Hepatocyte (in vitro differentiated cells): ENCODE measurements at regions not wholly inside any gene's neighbourhood (a gene's known extent, or its start where the extent isn't known, plus 50 kb on each side); places are given as distances from the start of the nearest gene placed in this dataset.
"Not testable (repeated sequence)": the region's sequence is repeated elsewhere in the genome, so short reads cannot be mapped to it uniquely, and the experiment has no call there.

Source experiments
- DNase-seq: peaks from one replicate; pipeline ENCODE4 v3.0.0-alpha.2; 2016; ENCODE audit warnings: low spot score
- H2AFZ ChIP-seq: fragments of 200-600 bp; sonication (generic); 2 replicates; pipeline ENCODE4 v1.6.0; 2016; ENCODE audit warnings: antibody characterized with exemption, mild to moderate bottlenecking
- H3K27ac ChIP-seq: fragments of 200-600 bp; sonication (generic); 2 replicates; pipeline ENCODE4 v1.5.1; 2016; ENCODE audit warnings: mild to moderate bottlenecking
- H3K27me3 ChIP-seq: fragments of 200-600 bp; sonication (generic); 2 replicates; pipeline ENCODE4 v1.6.1; 2016
- H3K36me3 ChIP-seq: fragments of 200-600 bp; sonication (generic); replicated peaks from 2 replicates; pipeline ENCODE4 v1.5.1; 2016; ENCODE audit warnings: low read depth; ENCODE audit not compliant: insufficient read depth
- H3K4me1 ChIP-seq: fragments of 200-600 bp; sonication (generic); 2 replicates; pipeline ENCODE4 v1.5.1; 2016; ENCODE audit warnings: mild to moderate bottlenecking, moderate library complexity; ENCODE audit not compliant: insufficient read depth
- H3K4me2 ChIP-seq: fragments of 200-600 bp; sonication (generic); 2 replicates; pipeline ENCODE4 v1.6.0; 2016
- H3K4me3 ChIP-seq: fragments of 200-600 bp; sonication (generic); 2 replicates; pipeline ENCODE4 v1.5.1; 2016; ENCODE audit warnings: mild to moderate bottlenecking
- H3K79me2 ChIP-seq: fragments of 200-600 bp; sonication (generic); 2 replicates; pipeline ENCODE4 v1.6.0; 2017; ENCODE audit warnings: mild to moderate bottlenecking
- H3K9me2 ChIP-seq: fragments of 200-600 bp; sonication (generic); replicated peaks from 2 replicates; pipeline ENCODE4 v1.6.0; 2017; ENCODE audit warnings: mild to moderate bottlenecking; ENCODE audit not compliant: insufficient read depth
- H3K9me3 ChIP-seq: fragments of 200-600 bp; sonication (generic); 2 replicates; pipeline ENCODE4 v1.5.1; 2016; ENCODE audit warnings: low read depth, mild to moderate bottlenecking
- H4K20me1 ChIP-seq: fragments of 200-600 bp; sonication (generic); 2 replicates; pipeline ENCODE4 v1.6.0; 2016; ENCODE audit warnings: mild to moderate bottlenecking; ENCODE audit not compliant: insufficient read depth, poor library complexity, severe bottlenecking
- CTCF ChIP-seq: fragments of 200-600 bp; sonication (generic); IDR thresholded peaks from 2 replicates; pipeline ENCODE4 v1.5.1; 2016; ENCODE audit warnings: antibody characterized with exemption, mild to moderate bottlenecking; ENCODE audit not compliant: poor library complexity
- EZH2 ChIP-seq: fragments of 200-600 bp; sonication (generic); IDR thresholded peaks from 2 replicates; pipeline ENCODE4 v1.6.1; 2016; ENCODE audit warnings: antibody characterized with exemption, mild to moderate bottlenecking, borderline replicate concordance
- EZH2phosphoT487 ChIP-seq: fragments of 200-600 bp; sonication (generic); IDR thresholded peaks from one replicate; pipeline ENCODE4 v1.6.1; 2018; ENCODE audit warnings: antibody characterized with exemption, mild to moderate bottlenecking, low read depth, moderate library complexity; ENCODE audit not compliant: unreplicated experiment, severe bottlenecking
- WGBS: methylation state at CpG from one replicate; pipeline ENCODE4 v1.1.6; 2016; ENCODE audit warnings: low lambda C conversion rate; ENCODE audit errors: missing lambda C conversion rate; 5-methylcytosine and 5-hydroxymethylcytosine counted together

DNA sequence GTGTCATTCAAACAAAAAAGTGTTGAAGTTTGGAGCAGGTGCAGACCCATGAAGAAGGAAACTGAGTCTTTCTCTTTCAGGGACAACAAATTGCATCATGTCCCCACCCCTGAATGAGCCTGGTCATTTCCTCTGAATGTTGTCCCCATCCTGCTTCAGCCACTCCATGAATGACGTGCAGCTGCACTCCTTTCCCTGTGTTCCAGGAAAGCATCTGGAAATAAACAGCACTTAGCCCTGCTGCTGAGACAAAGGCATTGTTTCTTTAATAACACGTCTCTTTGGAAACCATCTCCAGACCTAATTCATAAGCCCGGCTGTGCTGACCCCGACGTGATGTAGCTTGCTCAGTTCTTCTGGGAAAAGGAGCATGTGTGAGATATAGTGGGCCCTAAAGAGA, 682.3 kb downstream of the BRINP1 start:
- H3K27me3 ChIP-seq = no peaks in the 10 kb centered on the region
- H3K4me2 ChIP-seq = no peak overlapping the region
- no peak for DNase-seq
- no peaks in the 10 kb centered on the region for H3K79me2 ChIP-seq
- H4K20me1 ChIP-seq = no peaks in the 10 kb centered on the region
- H3K4me1 ChIP-seq = no peaks in the 10 kb centered on the region
- WGBS = 52% methylated on average over 5 of the region's 5 CpGs
- H3K4me3 ChIP-seq = no peak overlapping the region
- no peaks in the 10 kb centered on the region for H3K9me3 ChIP-seq
- H3K27ac ChIP-seq = no peak overlapping the region
- no peak for TF ChIP-seq EZH2phosphoT487
- no peak for TF ChIP-seq CTCF
- no peak for TF ChIP-seq EZH2
- no peaks in the 10 kb centered on the region for H3K9me2 ChIP-seq
- no peaks in the 10 kb centered on the region for H3K36me3 ChIP-seq
- no peak overlapping the region for H2AFZ ChIP-seq

- H3K36me3 ChIP-seq = no peaks in the 10 kb centered on the region
- H4K20me1 ChIP-seq = no peaks in the 10 kb centered on the region
- H3K27me3 ChIP-seq = no peaks in the 10 kb centered on the region
- H3K9me2 ChIP-seq = no peaks in the 10 kb centered on the region
- WGBS = 67% methylated on average over 1 of the region's 1 CpG
- no peaks in the 10 kb centered on the region for H3K79me2 ChIP-seq
- no peak overlapping the region for H3K4me3 ChIP-seq
- H3K9me3 ChIP-seq = no peaks in the 10 kb centered on the region
- no peak overlapping the region for H3K27ac ChIP-seq
- no peaks in the 10 kb centered on the region for H3K4me1 ChIP-seq
- no peak overlapping the region for H3K4me2 ChIP-seq
- H2AFZ ChIP-seq = no peak overlapping the region
- peak; percentile 5 for DNase-seq
- TF ChIP-seq EZH2 (no peak), CTCF (no peak), EZH2phosphoT487 (no peak)
Observed at GRCh38 chr9:118689280-118689679, 680.0 kb downstream of the BRINP1 start.

GRCh38 chr9:118692613-118693012, 676.6 kb downstream of the BRINP1 start:
- H3K79me2 ChIP-seq = no peaks in the 10 kb centered on the region
- no peaks in the 10 kb centered on the region for H3K36me3 ChIP-seq
- H4K20me1 ChIP-seq = no peaks in the 10 kb centered on the region
- no peak overlapping the region for H3K4me2 ChIP-seq
- no peaks in the 10 kb centered on the region for H3K9me2 ChIP-seq
- H3K4me3 ChIP-seq = no peak overlapping the region
- no peak overlapping the region for H3K27ac ChIP-seq
- H2AFZ ChIP-seq = no peak overlapping the region
- TF ChIP-seq EZH2phosphoT487 = no peak
- no peak for TF ChIP-seq EZH2
- TF ChIP-seq CTCF = no peak
- no peak for DNase-seq
- H3K9me3 ChIP-seq = no peaks in the 10 kb centered on the region
- H3K4me1 ChIP-seq = no peaks in the 10 kb centered on the region
- WGBS = 70% methylated on average over 3 of the region's 3 CpGs
- no peaks in the 10 kb centered on the region for H3K27me3 ChIP-seq

GRCh38 chr9:118693645-118694044, 675.6 kb downstream of the BRINP1 start:
- no peaks in the 10 kb centered on the region for H3K27me3 ChIP-seq
- TF ChIP-seq EZH2 (no peak), CTCF (no peak), EZH2phosphoT487 (no peak)

GRCh38 chr9:118695249-118695648, 674.0 kb downstream of the BRINP1 start:
- H3K27ac ChIP-seq, H3K9me3 ChIP-seq, DNase-seq, H3K79me2 ChIP-seq, H3K27me3 ChIP-seq, H3K4me1 ChIP-seq, H3K36me3 ChIP-seq, H3K9me2 ChIP-seq, H3K4me3 ChIP-seq, H3K4me2 ChIP-seq, H2AFZ ChIP-seq, H4K20me1 ChIP-seq: not testable (repeated sequence)
- WGBS = 94% methylated on average over 23 of the region's 23 CpGs

More at GRCh38 chr9:118693645-118694044, 675.6 kb downstream of the BRINP1 start:
- Histone ChIP-seq H3K27ac (no peak overlapping the region), H3K9me2 (no peaks in the 10 kb centered on the region), H3K36me3 (no peaks in the 10 kb centered on the region), H4K20me1 (no peaks in the 10 kb centered on the region), H2AFZ (no peak overlapping the region), H3K4me2 (no peak overlapping the region), H3K4me3 (no peak overlapping the region), H3K4me1 (no peaks in the 10 kb centered on the region), H3K79me2 (no peaks in the 10 kb centered on the region), H3K9me3 (no peaks in the 10 kb centered on the region)
- 41% methylated on average over 2 of the region's 2 CpGs for WGBS
- peak; percentile 16 for DNase-seq
